ENCODE measurements at regions not wholly inside any gene's neighbourhood (a gene's known extent, or its start where the extent isn't known, plus 50 kb on each side); places are given as distances from the start of the nearest gene placed in this dataset.

GRCh38 chr11:97000481-97000880, 610.7 kb downstream of the JRKL start:
- Histone ChIP-seq H3K9me3 (replicated peaks; ENCODE audit: control insufficient read depth, insufficient read depth, low read length) (peaks cover 3% of the 10 kb centered on the region), H3K4me1 (ENCODE audit: control insufficient read depth, extremely low read depth, insufficient read depth, low read length) (no peaks in the 10 kb centered on the region), H3K9ac (replicated peaks; ENCODE audit: extremely low read depth, insufficient read depth, low read length) (no peak overlapping the region), H3K27ac (ENCODE audit: insufficient read depth, low read depth, low read length) (no peak overlapping the region), H3K79me2 (ENCODE audit: control insufficient read depth, insufficient read depth, low read length) (no peaks in the 10 kb centered on the region), H3K27me3 (ENCODE audit: control insufficient read depth in 2 of 2, insufficient read depth in 2 of 2, low read length in 2 of 2) (no peaks in the 10 kb centered on the region), H2AFZ (ENCODE audit: low read depth, low read length) (no peak overlapping the region), H3K4me2 (ENCODE audit: insufficient read depth, low read length) (no peak overlapping the region), H3K9me1 (replicated peaks; ENCODE audit: control insufficient read depth, extremely low read depth, insufficient read depth, low read length) (no peaks in the 10 kb centered on the region), H3K4me3 (replicated peaks in 1 of 3; ENCODE audit: insufficient read depth in 1 of 3, low read depth in 1 of 3, low read length in 3 of 3) (no peak overlapping the region), H3K36me3 (ENCODE audit: control insufficient read depth in 2 of 2, extremely low read depth in 1 of 2, insufficient read depth in 2 of 2, low read length in 2 of 2) (no peaks in the 10 kb centered on the region), H4K20me1 (replicated peaks; ENCODE audit: control insufficient read depth, extremely low read depth, insufficient read depth, low read length) (no peaks in the 10 kb centered on the region)
- DNase-seq (ENCODE audit: low read depth, low spot score) (no peak), FAIRE-seq (no peak)
- dilution Hi-C loops (cut with MboI; ENCODE audit: extremely low pct_ligation_motif_present, low sequenced_read_pairs) (no loop called here), intact Hi-C loops (cut with micrococcal nuclease) (no loop called here)
- ChIA-PET CTCF (no interaction called here), POLR2A (no interaction called here)
- TF ChIP-seq JUN (IDR thresholded peaks at IDR 0.05; ENCODE audit: borderline replicate concordance, insufficient read depth, insufficient read length, low read depth) (no peak), FOS (IDR thresholded peaks at IDR 0.05; ENCODE audit: borderline replicate concordance, insufficient read depth, low read length) (no peak), EZH2 (IDR thresholded peaks at IDR 0.05; ENCODE audit: borderline replicate concordance, low read depth, low read length, severe bottlenecking) (no peak), GATA2 (IDR thresholded peaks at IDR 0.05; ENCODE audit: insufficient read depth, insufficient read length, low read depth, low read length) (no peak), MYC (IDR thresholded peaks at IDR 0.05; ENCODE audit: low read depth, low read length) (no peak), POLR2AphosphoS5 (IDR thresholded peaks at IDR 0.05; ENCODE audit: insufficient read depth, low read depth, low read length) (no peak), POLR2A (IDR thresholded peaks at IDR 0.05; ENCODE audit: low read depth, low read length) (no peak)
- TF ChIP-seq, protein P1, sequence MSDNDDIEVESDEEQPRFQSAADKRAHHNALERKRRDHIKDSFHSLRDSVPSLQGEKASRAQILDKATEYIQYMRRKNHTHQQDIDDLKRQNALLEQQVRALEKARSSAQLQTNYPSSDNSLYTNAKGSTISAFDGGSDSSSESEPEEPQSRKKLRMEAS (IDR thresholded peaks at IDR 0.05; ENCODE audit: insufficient read depth, insufficient read length) = no peak
- TF ChIP-seq, protein P2, sequence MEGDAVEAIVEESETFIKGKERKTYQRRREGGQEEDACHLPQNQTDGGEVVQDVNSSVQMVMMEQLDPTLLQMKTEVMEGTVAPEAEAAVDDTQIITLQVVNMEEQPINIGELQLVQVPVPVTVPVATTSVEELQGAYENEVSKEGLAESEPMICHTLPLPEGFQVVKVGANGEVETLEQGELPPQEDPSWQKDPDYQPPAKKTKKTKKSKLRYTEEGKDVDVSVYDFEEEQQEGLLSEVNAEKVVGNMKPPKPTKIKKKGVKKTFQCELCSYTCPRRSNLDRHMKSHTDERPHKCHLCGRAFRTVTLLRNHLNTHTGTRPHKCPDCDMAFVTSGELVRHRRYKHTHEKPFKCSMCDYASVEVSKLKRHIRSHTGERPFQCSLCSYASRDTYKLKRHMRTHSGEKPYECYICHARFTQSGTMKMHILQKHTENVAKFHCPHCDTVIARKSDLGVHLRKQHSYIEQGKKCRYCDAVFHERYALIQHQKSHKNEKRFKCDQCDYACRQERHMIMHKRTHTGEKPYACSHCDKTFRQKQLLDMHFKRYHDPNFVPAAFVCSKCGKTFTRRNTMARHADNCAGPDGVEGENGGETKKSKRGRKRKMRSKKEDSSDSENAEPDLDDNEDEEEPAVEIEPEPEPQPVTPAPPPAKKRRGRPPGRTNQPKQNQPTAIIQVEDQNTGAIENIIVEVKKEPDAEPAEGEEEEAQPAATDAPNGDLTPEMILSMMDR (IDR thresholded peaks at IDR 0.05; ENCODE audit: extremely low read depth in 1 of 2, insufficient read depth in 1 of 2, low read depth in 1 of 2, low read length in 2 of 2) = no peak
- no TSS peak for BruUV-seq (replicated peaks)

All from endothelial cell of umbilical vein (primary cell).